GM18861 (cell line): ENCODE measurements at regions not wholly inside any gene's neighbourhood (a gene's known extent, or its start where the extent isn't known, plus 50 kb on each side); places are given as distances from the start of the nearest gene placed in this dataset.

ENCODE experiments used
- ATAC-seq: cut with Tn5 transposase; IDR thresholded peaks from one replicate; pipeline ENCODE4 v1.9.1; 2021; ENCODE audit not compliant: unreplicated experiment

DNA sequence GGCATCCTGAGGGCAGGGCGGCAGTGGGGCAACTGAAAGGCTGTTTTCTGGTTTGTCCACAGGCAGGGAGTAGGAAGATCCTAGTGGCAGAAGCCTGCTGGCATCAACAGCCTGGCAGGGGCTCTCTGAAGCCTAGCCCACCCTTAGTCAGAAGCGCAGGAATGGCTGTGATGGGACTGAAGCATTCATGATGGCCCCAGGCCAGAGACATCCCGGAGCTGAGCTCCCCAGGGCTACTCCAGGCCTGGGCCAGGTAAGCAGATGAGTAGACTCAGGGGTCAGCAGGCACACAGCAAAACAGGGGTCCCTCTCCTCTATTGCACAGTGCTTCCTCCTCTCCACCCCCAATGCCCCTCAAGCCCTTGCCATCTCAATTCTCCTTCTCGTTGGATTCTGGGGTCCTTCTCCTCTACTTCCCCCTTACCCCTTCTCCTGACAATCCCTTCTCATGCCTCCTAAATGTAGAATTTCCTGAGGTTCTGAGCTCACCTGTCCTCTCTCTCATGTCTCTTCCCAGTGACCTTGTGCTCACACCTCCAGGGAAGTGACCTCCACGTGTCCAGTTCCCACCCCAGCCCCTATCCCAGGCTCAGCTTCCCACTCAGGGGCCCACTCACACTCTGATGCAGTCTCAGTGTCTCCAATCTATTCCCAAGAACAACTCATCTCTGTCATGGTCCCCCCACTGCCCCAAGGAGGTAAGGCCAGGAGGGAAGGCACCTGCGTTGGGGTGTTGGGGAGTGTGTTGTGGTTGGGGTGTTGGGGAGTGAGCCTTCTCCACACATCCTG lies 158.7 kb upstream of the ZNF507 start:
- ATAC-seq: no peak

- no peak for ATAC-seq
Measured at GRCh38 chr19:32188921-32189320, 156.5 kb upstream of the ZNF507 start.

- ATAC-seq: no peak
Measured at GRCh38 chr19:32189956-32190706, 155.3 kb upstream of the ZNF507 start.

- no peak for ATAC-seq
Measured at GRCh38 chr19:32191921-32192320, 153.5 kb upstream of the ZNF507 start.

GRCh38 chr19:32195706-32196610 lies 149.5 kb upstream of the ZNF507 start:
- ATAC-seq: no peak

DNA sequence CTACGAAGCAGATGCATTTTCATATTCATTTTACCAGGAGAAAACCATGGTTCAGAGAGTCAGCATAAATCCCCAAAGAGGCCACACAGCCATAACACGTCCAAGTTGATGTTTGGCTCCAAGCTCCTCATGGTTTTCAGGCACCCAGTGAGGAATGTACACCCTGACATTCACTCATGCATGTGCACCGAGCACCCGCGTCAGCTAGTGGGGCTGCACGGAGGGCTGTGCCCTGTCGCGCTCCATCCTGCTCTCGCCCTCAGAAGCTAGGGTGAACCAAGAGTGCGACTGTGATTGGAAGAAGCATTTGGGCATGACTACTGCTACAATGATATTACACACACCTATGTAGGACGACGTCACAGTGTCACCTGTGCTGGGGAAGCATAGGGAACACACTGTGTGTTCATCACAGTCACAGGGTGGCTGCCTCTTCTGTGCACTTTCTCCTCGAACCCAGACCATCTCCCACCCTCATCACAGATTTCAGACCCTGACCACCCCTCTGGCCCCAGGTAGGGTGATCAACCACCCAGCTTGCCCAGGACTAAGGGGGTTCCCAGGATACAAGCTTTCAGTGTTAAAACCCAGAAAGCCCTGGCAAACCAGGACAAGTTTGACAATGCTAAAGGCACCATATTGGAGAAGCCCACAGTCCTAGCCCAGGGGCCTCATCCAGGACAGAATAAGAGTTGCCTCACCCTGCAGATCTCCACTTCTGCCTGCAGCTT lies 148.6 kb upstream of the ZNF507 start:
- no peak for ATAC-seq

- no peak for ATAC-seq
Measured at GRCh38 chr19:32197896-32198882, 147.2 kb upstream of the ZNF507 start.

GRCh38 chr19:32199501-32200040 lies 145.8 kb upstream of the ZNF507 start:
- ATAC-seq: no peak

DNA sequence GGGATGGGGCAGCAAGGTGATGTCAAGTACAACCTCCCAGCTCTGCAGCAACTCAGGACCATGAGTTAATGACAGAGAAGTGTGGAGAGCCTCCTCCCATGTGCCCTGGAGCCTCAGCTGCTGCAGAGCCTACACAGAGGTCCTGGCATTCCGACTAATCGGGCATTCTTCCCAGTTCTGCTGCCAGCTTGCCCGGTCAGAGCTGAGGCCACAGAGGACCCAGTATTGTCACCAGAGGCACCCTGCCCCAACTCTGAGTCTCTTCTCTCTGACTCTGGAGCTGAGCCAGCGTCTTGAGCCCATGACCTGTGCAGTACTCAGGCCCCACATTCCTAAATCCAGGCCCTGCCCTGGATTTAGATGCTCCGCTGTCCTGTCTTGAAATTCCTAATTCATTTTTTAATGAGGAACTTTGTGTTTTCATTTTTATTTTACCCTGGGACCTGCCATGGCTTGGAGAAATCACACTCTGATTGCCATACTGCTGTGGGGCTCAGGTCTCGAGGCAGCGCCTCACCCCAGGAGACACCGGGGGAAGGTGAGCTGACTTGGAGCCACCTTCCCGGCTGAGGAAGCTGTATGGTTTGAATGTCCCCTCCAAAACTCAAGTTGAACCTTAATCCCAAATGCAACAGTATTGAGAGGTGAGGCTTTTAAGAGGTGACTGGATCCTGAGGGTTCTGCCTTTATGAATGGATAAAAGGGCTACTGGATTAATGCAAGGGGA lies 144.9 kb upstream of the ZNF507 start:
- no peak for ATAC-seq

- ATAC-seq: no peak
Measured at GRCh38 chr19:32201211-32201610, 144.2 kb upstream of the ZNF507 start.

GRCh38 chr19:32201636-32202051 lies 143.8 kb upstream of the ZNF507 start:
- no peak for ATAC-seq

DNA sequence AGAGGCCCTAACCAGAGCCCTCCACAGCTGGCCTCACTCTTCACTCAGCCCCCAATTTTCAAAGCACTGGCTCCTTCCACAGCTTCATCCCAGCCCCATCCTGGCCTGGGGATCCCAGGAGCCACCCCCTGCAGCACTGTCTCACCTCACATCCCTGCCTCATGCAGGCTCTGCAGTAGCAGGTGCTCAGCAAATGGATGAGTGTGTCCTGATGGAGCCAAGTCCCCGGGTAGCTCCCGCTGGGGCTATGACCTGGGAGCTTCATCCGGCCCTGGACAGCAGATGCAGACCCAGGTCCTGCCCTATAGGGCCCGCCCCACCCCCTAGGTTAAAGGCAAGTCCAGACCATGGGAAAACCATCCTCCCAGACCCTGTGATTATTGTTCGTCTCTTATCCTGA lies 143.2 kb upstream of the ZNF507 start:
- ATAC-seq: no peak

- ATAC-seq: no peak
Measured at GRCh38 chr19:32203161-32203560, 142.2 kb upstream of the ZNF507 start.

GRCh38 chr19:32206065-32206464 lies 139.3 kb upstream of the ZNF507 start:
- no peak for ATAC-seq

GRCh38 chr19:32208060-32208459 lies 137.3 kb upstream of the ZNF507 start:
- ATAC-seq: no peak

GRCh38 chr19:32219392-32219791 lies 126.0 kb upstream of the ZNF507 start:
- no peak for ATAC-seq

- ATAC-seq: no peak
Measured at GRCh38 chr19:32219881-32220472, 125.4 kb upstream of the ZNF507 start.

GRCh38 chr19:32220951-32221350 lies 124.5 kb upstream of the ZNF507 start:
- no peak for ATAC-seq
